GM12878 (cell line): ENCODE measurements at regions not wholly inside any gene's neighbourhood (a gene's known extent, or its start where the extent isn't known, plus 50 kb on each side); places are given as distances from the start of the nearest gene placed in this dataset.

Source experiments
- ATAC-seq: fragments of 200-7000 bp; cut with Tn5 transposase; 3 replicates; pipeline ENCODE4 v1.9.1; 2020; ENCODE audit warnings: mild to moderate bottlenecking, moderate library complexity
- BruUV-seq: library from RNA; stranded (reverse); fragments of 400-500 nt; replicated peaks from 2 replicates; lab custom pipeline; 2021; lab: Mats Ljungman, UMichigan
- CTCF ChIA-PET: fragments of 300-600 bp; sonication (Branson Sonifier 250); formaldehyde crosslinking; extraction: SDS; loops from one replicate; lab custom pipeline; 2021; ENCODE audit warnings: inconsistent platforms; lab: Yijun Ruan, JAX
- POLR2A ChIA-PET: fragments of 350-600 bp; formaldehyde crosslinking; extraction: SDS; loops from one replicate; lab custom pipeline; 2021; ENCODE audit warnings: inconsistent platforms; lab: Charles Lee
- RAD21 ChIA-PET: fragments of 300-600 bp; sonication (Branson Sonifier 250); formaldehyde crosslinking; loops from one replicate; lab custom pipeline; 2023; ENCODE audit warnings: antibody characterized with exemption; ENCODE audit not compliant: unreplicated experiment; lab: Charles Lee
- SMC1A ChIA-PET: fragments of 300-600 bp; sonication (Branson Sonifier 250); formaldehyde crosslinking; loops from one replicate; lab custom pipeline; 2023; ENCODE audit not compliant: unreplicated experiment, uncharacterized antibody; lab: Charles Lee
- DNase-seq: peaks from one replicate; pipeline ENCODE4 v3.0.0-alpha.2; 2011; ENCODE audit warnings: low read depth, low spot score
- FAIRE-seq: peaks from 3 replicates; lab custom pipeline; 2011; peaks lifted over from hg19 to GRCh38; lab: Jason Lieb, UNC
- H2AFZ ChIP-seq: 2 replicates; pipeline ENCODE4 v1.6.0; 2011; ENCODE audit warnings: low read depth, low read length, control low read depth; ENCODE audit not compliant: control insufficient read depth
- H3K27ac ChIP-seq: 2 replicates; pipeline ENCODE4 v1.5.1; 2011; ENCODE audit warnings: control low read depth; ENCODE audit not compliant: control insufficient read depth, insufficient read depth
- H3K27me3 ChIP-seq, 2 experiments: replicated peaks in 1 of 2; 2 replicates each; pipeline versions ENCODE4 v1.6.0 to v1.6.1; 2011; ENCODE audit warnings: low read length in 1 of 2; ENCODE audit not compliant: control insufficient read depth in 2 of 2, insufficient read depth in 2 of 2
- H3K36me3 ChIP-seq, 2 experiments: 2 replicates each; pipeline ENCODE4 v1.5.1; 2011; ENCODE audit warnings: low read length in 1 of 2; ENCODE audit not compliant: control insufficient read depth in 2 of 2, insufficient read depth in 2 of 2
- H3K4me1 ChIP-seq: 2 replicates; pipeline ENCODE4 v1.6.1; 2011; ENCODE audit warnings: mild to moderate bottlenecking, low read length, moderate library complexity, mixed read lengths; ENCODE audit not compliant: control insufficient read depth, insufficient read depth
- H3K4me2 ChIP-seq: 2 replicates; pipeline ENCODE4 v1.6.0; 2011; ENCODE audit warnings: control low read depth; ENCODE audit not compliant: control insufficient read depth, insufficient read depth
- H3K4me3 ChIP-seq: fragments of 200-600 bp; sonication (generic); 2 replicates; pipeline ENCODE4 v1.5.1; 2016
- H3K79me2 ChIP-seq: 2 replicates; pipeline ENCODE4 v1.6.0; 2011; ENCODE audit warnings: low read length; ENCODE audit not compliant: control insufficient read depth, insufficient read depth
- H3K9ac ChIP-seq: 2 replicates; pipeline ENCODE4 v1.8.0; 2011; ENCODE audit warnings: low read length, control low read depth, mixed read lengths; ENCODE audit not compliant: control insufficient read depth, insufficient read depth
- H3K9me3 ChIP-seq: replicated peaks from 3 replicates; pipeline ENCODE4 v1.5.1; 2011; ENCODE audit warnings: mild to moderate bottlenecking, low read length; ENCODE audit not compliant: control insufficient read depth, insufficient read depth
- H4K20me1 ChIP-seq: 2 replicates; pipeline ENCODE4 v1.6.0; 2011; ENCODE audit not compliant: control insufficient read depth, insufficient read depth
- ASH2L ChIP-seq: fragments of 300-600, 200-600 bp; sonication (generic); IDR thresholded peaks from 2 replicates; pipeline ENCODE4 v1.6.1; 2017; ENCODE audit warnings: low read depth, mild to moderate bottlenecking, borderline replicate concordance
- BHLHE40 ChIP-seq, 2 experiments: fragments of 450-650 bp in 1 of 2; IDR thresholded peaks; 2 replicates each; pipeline ENCODE4 v1.6.1; 2011 to 2017; ENCODE audit warnings: low read depth in 2 of 2, borderline replicate concordance in 1 of 2, improper control_type of control experiment in 1 of 2, low read length in 1 of 2, mild to moderate bottlenecking in 1 of 2
- CBFB ChIP-seq: IDR thresholded peaks from 2 replicates; pipeline ENCODE4 v1.6.1; 2016; ENCODE audit warnings: antibody characterized with exemption, low read depth
- ESRRA ChIP-seq: IDR thresholded peaks from 2 replicates; pipeline ENCODE4 v1.6.1; 2012; ENCODE audit warnings: mild to moderate bottlenecking, low read length, improper control_type of control experiment
- HDGF ChIP-seq: fragments of 450-650 bp; IDR thresholded peaks from 2 replicates; pipeline ENCODE4 v1.6.1; 2016; ENCODE audit warnings: antibody characterized with exemption
- KLF5 ChIP-seq: fragments of 450-650 bp; IDR thresholded peaks from 2 replicates; pipeline ENCODE4 v1.6.1; 2014; ENCODE audit warnings: mild to moderate bottlenecking; ENCODE audit not compliant: partially characterized antibody
- WGBS: methylation state at CpG from one replicate; pipeline ENCODE4 v1.1.6; 2016; ENCODE audit warnings: low lambda C conversion rate; ENCODE audit not compliant: insufficient replicate concordance, insufficient coverage; ENCODE audit errors: missing lambda C conversion rate; 5-methylcytosine and 5-hydroxymethylcytosine counted together
- in situ Hi-C: fragments of 300-500 bp; cut with MboI; formaldehyde crosslinking; loops from 9 replicates; pipeline ENCODE4 v1.14.3; 2018; ENCODE audit warnings: mixed read lengths
- intact Hi-C: fragments of 100-400 bp; cut with micrococcal nuclease; formaldehyde crosslinking; loops from one replicate; pipeline ENCODE4 v1.14.2; 2022; ENCODE audit not compliant: unreplicated experiment
- TF ChIP-seq, protein P1 (sequence below): fragments of 450-650 bp; IDR thresholded peaks from 2 replicates; pipeline ENCODE4 v1.6.1; 2017; ENCODE audit warnings: low read depth, mild to moderate bottlenecking, moderate library complexity

DNA sequence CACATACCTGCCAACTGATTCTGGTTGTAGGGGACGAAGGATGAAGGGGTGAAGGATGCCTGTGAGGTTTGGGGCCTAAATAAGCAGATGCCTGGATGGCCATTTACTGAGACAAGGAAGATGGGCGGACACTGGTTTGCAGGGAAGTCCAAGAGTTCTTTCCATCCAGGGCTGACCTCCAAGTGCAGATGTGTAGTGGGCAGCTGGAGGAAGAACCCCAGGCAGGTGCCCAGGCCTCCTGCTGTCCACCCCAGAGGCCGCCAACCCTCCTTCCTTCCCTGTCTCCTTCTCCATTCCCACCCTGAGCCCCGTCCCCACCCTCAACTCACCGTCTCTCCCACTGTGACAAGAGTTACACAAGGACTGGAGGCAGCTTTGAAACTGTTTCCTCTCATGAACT, 171.5 kb downstream of the KATNAL1 start:
- SMC1A ChIA-PET = interaction anchor here (1.7 kb wide), 1 partner anchor 11 kb away, joined by 6 read pairs; no protein-coding TSS in a partner anchor
- Histone ChIP-seq H3K27me3 (no peaks in the 10 kb centered on the region), H4K20me1 (no peaks in the 10 kb centered on the region), H3K27ac (no peak overlapping the region), H3K9ac (no peak overlapping the region), H3K36me3 (no peaks in the 10 kb centered on the region), H3K79me2 (no peaks in the 10 kb centered on the region), H3K4me3 (no peak overlapping the region), H2AFZ (no peak overlapping the region), H3K4me1 (peaks cover 4% of the 10 kb centered on the region), H3K9me3 (no peaks in the 10 kb centered on the region; the same call in 2 of the 3 replicates), H3K4me2 (no peak overlapping the region)
- in situ Hi-C loops (loop anchor here (5.0 kb wide), 1 partner anchor 196 kb away; no protein-coding TSS in a partner anchor), intact Hi-C loops (no loop called here)
- no peak for FAIRE-seq
- BruUV-seq = no TSS peak
- CTCF ChIA-PET = interaction anchor here (0.7 to 8.0 kb wide), 4 partner anchors 23 to 454 kb away, joined by 3 to 94 read pairs (median 17); no protein-coding TSS in a partner anchor
- RAD21 ChIA-PET = interaction anchor here (0.5 kb wide), 1 partner anchor 527 kb away, joined by 3 read pairs; no protein-coding TSS in a partner anchor
- ATAC-seq = no peak
- WGBS = 27% methylated on average over 4 of the region's 5 CpGs
- DNase-seq = no peak
- POLR2A ChIA-PET = no interaction called here
- TF ChIP-seq HDGF = no peak
- TF ChIP-seq ESRRA = no peak
- no peak for TF ChIP-seq BHLHE40 (IDR thresholded peaks at IDR 0.05; ENCODE audit: borderline replicate concordance in 1 of 2, low read depth in 2 of 2, low read length in 1 of 2)
- no peak for TF ChIP-seq ASH2L
- TF ChIP-seq KLF5 = no peak
- TF ChIP-seq CBFB = no peak
- TF ChIP-seq, protein P1, sequence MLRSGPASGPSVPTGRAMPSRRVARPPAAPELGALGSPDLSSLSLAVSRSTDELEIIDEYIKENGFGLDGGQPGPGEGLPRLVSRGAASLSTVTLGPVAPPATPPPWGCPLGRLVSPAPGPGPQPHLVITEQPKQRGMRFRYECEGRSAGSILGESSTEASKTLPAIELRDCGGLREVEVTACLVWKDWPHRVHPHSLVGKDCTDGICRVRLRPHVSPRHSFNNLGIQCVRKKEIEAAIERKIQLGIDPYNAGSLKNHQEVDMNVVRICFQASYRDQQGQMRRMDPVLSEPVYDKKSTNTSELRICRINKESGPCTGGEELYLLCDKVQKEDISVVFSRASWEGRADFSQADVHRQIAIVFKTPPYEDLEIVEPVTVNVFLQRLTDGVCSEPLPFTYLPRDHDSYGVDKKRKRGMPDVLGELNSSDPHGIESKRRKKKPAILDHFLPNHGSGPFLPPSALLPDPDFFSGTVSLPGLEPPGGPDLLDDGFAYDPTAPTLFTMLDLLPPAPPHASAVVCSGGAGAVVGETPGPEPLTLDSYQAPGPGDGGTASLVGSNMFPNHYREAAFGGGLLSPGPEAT = no peak
